Tibial nerve (tissue), 3 donors: ENCODE measurements at regions not wholly inside any gene's neighbourhood (a gene's known extent, or its start where the extent isn't known, plus 50 kb on each side); places are given as distances from the start of the nearest gene placed in this dataset.

Experiments
- CTCF ChIP-seq, 5 experiments: fragments of 200-600 bp in 3 of 5; fragments of 450-650 bp in 2 of 5; sonication (generic) in 3 of 5; IDR thresholded peaks; one replicate each; pipeline ENCODE4 v1.5.1; 2016 to 2019; ENCODE audit warnings: antibody characterized with exemption in 5 of 5, mild to moderate bottlenecking in 3 of 5, moderate library complexity in 2 of 5
- POLR2A ChIP-seq, 2 donors: fragments of 450-650 bp; IDR thresholded peaks; one replicate each; pipeline ENCODE4 v1.6.1; 2017; ENCODE audit warnings: antibody characterized with exemption in 2 of 2, mild to moderate bottlenecking in 2 of 2, moderate library complexity in 2 of 2

GRCh38 chr5:74460694-74461093, 179.8 kb downstream of the ENC1 start:
- TF ChIP-seq CTCF (IDR thresholded peaks at IDR 0.05), result no peak
- no peak for TF ChIP-seq POLR2A (IDR thresholded peaks at IDR 0.05)
